Pancreas (tissue), 10 donors: ENCODE measurements at regions not wholly inside any gene's neighbourhood (a gene's known extent, or its start where the extent isn't known, plus 50 kb on each side); places are given as distances from the start of the nearest gene placed in this dataset.

ENCODE experiments used
- ATAC-seq, 4 donors: fragments of 200-7000 bp; cut with Tn5 transposase; one replicate each; pipeline versions ENCODE4 v1.8.0 to v1.9.1; 2020; ENCODE audit warnings: mild to moderate bottlenecking in 4 of 4, moderate library complexity in 4 of 4
- DNase-seq, 6 donors: peaks; one replicate each; pipeline ENCODE4 v3.0.0-alpha.2; 2020
- FAIRE-seq: peaks from 2 replicates; lab custom pipeline; 2012; peaks lifted over from hg19 to GRCh38; lab: Jason Lieb, UNC
- H3K27ac ChIP-seq, 4 donors: fragments of 200-600 bp; sonication (generic); 1 replicate in 3 of 4; 2 replicates in 1 of 4; pipeline versions ENCODE4 v1.5.0 to v1.8.0; 2020
- H3K27me3 ChIP-seq, 4 donors: fragments of 200-600 bp; one replicate each; pipeline ENCODE4 v1.8.0; 2021
- H3K36me3 ChIP-seq, 3 donors: fragments of 200-600 bp; sonication (generic) in 1 of 3; one replicate each; pipeline versions ENCODE4 v1.5.0 to v1.8.0; 2020 to 2021
- H3K4me1 ChIP-seq, 3 donors: fragments of 200-600 bp; one replicate each; pipeline ENCODE4 v1.8.0; 2021
- H3K4me3 ChIP-seq, 4 donors: fragments of 200-600 bp; sonication (generic) in 2 of 4; one replicate each; pipeline versions ENCODE4 v1.5.0 to v1.8.0; 2020 to 2021
- H3K9me3 ChIP-seq, 4 donors: fragments of 200-600 bp; one replicate each; pipeline ENCODE4 v1.8.0; 2021
- CTCF ChIP-seq, 4 donors: fragments of 200-600 bp; sonication (generic) in 3 of 4; IDR thresholded peaks; one replicate each; pipeline versions ENCODE4 v1.5.0 to v1.8.0; 2021; ENCODE audit warnings: antibody characterized with exemption in 4 of 4
- WGBS, 2 donors: extraction: QIAGEN DNeasy Blood & Tissue Kit; methylation state at CpG; one replicate each; pipeline ENCODE4 v1.1.7; 2013; 5-methylcytosine and 5-hydroxymethylcytosine counted together
- intact Hi-C, 3 donors: fragments of 100-400 bp; cut with DNase I; formaldehyde crosslinking; loops; one replicate each; pipeline versions ENCODE4 v1.11.1 to v1.14.2; 2022
- donor health status: healthy with polysubstance abuse.
- donor health status: DM: no; HTN: no; CAD: no; lungs with moderate emphysema.
- donor health status: DM: no; HTN: no; CAD: no.
- donor health status: control.
- donor health status: control.
- donor health status: Bipolar disorder and iron deficiency.
- donor health status: DM: yes; HTN: yes; CAD: no.
- donor health status: DM: no; HTN: no; CAD: no.
- donor health status: DM: no; HTN: no; CAD: no.
- donor health status: DM: yes; HTN: yes; CAD: no.

- no peaks in the 10 kb centered on the region for H3K9me3 ChIP-seq
- H3K36me3 ChIP-seq, result no peaks in the 10 kb centered on the region
- ATAC-seq, result no peak
- H3K4me3 ChIP-seq, result no peak overlapping the region
- no peak for FAIRE-seq
- intact Hi-C loops, result no loop called here
- DNase-seq, result no peak
- H3K27ac ChIP-seq, result no peak overlapping the region
- peaks cover 0 to 7% (median 0%) of the 10 kb centered on the region in 4 donors for H3K27me3 ChIP-seq
- 43 to 54% methylated on average over 4 of the region's 4 CpGs for WGBS, 2 donors
- TF ChIP-seq CTCF (IDR thresholded peaks at IDR 0.05), result no peak
- no peaks in the 10 kb centered on the region for H3K4me1 ChIP-seq
These were observed 127.6 kb upstream of the DAB1 start for GRCh38 chr1:57551476-57551875.

- H3K27me3 ChIP-seq, result no peaks in the 10 kb centered on the region
- H3K4me1 ChIP-seq, result no peaks in the 10 kb centered on the region
- FAIRE-seq (no peak), DNase-seq (no peak), ATAC-seq (no peak)
- no peak overlapping the region for H3K27ac ChIP-seq
- intact Hi-C loops, result no loop called here
- no peaks in the 10 kb centered on the region for H3K36me3 ChIP-seq
- TF ChIP-seq CTCF (IDR thresholded peaks at IDR 0.05), result no peak
- WGBS, 2 donors, result 17 to 43% methylated on average over 1 of the region's 1 CpG
- H3K4me3 ChIP-seq, result no peak overlapping the region
- no peaks in the 10 kb centered on the region for H3K9me3 ChIP-seq
These were observed 126.2 kb upstream of the DAB1 start for GRCh38 chr1:57550092-57550491.

- H3K36me3 ChIP-seq, result no peaks in the 10 kb centered on the region
- intact Hi-C loops, result no loop called here
- H3K9me3 ChIP-seq, result no peaks in the 10 kb centered on the region
- DNase-seq (no peak), ATAC-seq (peak in 1 of 4 donors; percentile 31), FAIRE-seq (no peak)
- H3K4me3 ChIP-seq, result no peak overlapping the region
- WGBS, 2 donors, result 30 to 33% methylated on average over 4 of the region's 4 CpGs
- H3K4me1 ChIP-seq, result no peaks in the 10 kb centered on the region
- no peak overlapping the region for H3K27ac ChIP-seq
- TF ChIP-seq CTCF (IDR thresholded peaks at IDR 0.05), result no peak
- no peaks in the 10 kb centered on the region for H3K27me3 ChIP-seq
These were observed 125.4 kb upstream of the DAB1 start for GRCh38 chr1:57549300-57549699.

- Histone ChIP-seq H3K4me3 (no peak overlapping the region), H3K4me1 (no peaks in the 10 kb centered on the region), H3K27me3 (no peaks in the 10 kb centered on the region), H3K9me3 (no peaks in the 10 kb centered on the region), H3K27ac (no peak overlapping the region), H3K36me3 (no peaks in the 10 kb centered on the region)
- TF ChIP-seq CTCF (IDR thresholded peaks at IDR 0.05), result no peak
- DNase-seq, result no peak
- WGBS, 2 donors, result 56 to 70% methylated on average over 5 of the region's 5 CpGs
- no peak for FAIRE-seq
- ATAC-seq, result no peak
- intact Hi-C loops, result no loop called here
These were observed 122.9 kb upstream of the DAB1 start for GRCh38 chr1:57546549-57547330.

GRCh38 chr1:57544345-57544744 is 120.5 kb upstream of the DAB1 start:
- FAIRE-seq (no peak), ATAC-seq (no peak), DNase-seq (no peak)
- intact Hi-C loops, result no loop called here
- H3K27me3 ChIP-seq, result no peaks in the 10 kb centered on the region
- no peak overlapping the region for H3K4me3 ChIP-seq
- 19 to 32% methylated on average over 2 of the region's 2 CpGs for WGBS, 2 donors
- H3K4me1 ChIP-seq, result no peaks in the 10 kb centered on the region
- H3K36me3 ChIP-seq, result no peaks in the 10 kb centered on the region
- H3K9me3 ChIP-seq, result no peaks in the 10 kb centered on the region
- no peak for TF ChIP-seq CTCF (IDR thresholded peaks at IDR 0.05)
- H3K27ac ChIP-seq, result no peak overlapping the region
